Activated T-helper 1 cell treated with anti-CD3 and anti-CD28 coated beads, Interleukin-12 subunit alpha, Interleukin-12 subunit beta, Interleukin-2, Interleukin-4 antibody, amounts not matched to agents 30 ng/mL and 10 ng/mL and 1 ng/mL, durations not matched to agents 14 hours and 24 hours and 36 hours (primary cell): ENCODE measurements at regions not wholly inside any gene's neighbourhood (a gene's known extent, or its start where the extent isn't known, plus 50 kb on each side); places are given as distances from the start of the nearest gene placed in this dataset.

Source experiments
- DNase-seq: peaks from one replicate; pipeline ENCODE4 v3.0.0; 2021; ENCODE audit warnings: low spot score
- H3K27ac Mint-ChIP-seq: one replicate; pipeline ENCODE4 v1.8.0; 2021; ENCODE audit warnings: mild to moderate bottlenecking, mixed read lengths
- H3K27me3 Mint-ChIP-seq: one replicate; pipeline ENCODE4 v1.8.0; 2022; ENCODE audit warnings: mild to moderate bottlenecking, moderate library complexity, mixed read lengths; ENCODE audit not compliant: insufficient read depth
- H3K36me3 Mint-ChIP-seq: one replicate; pipeline ENCODE4 v1.8.0; 2021; ENCODE audit warnings: low read depth, mixed read lengths
- H3K4me1 Mint-ChIP-seq: one replicate; pipeline ENCODE4 v1.8.0; 2021; ENCODE audit warnings: low read depth, mixed read lengths
- H3K4me3 Mint-ChIP-seq: one replicate; pipeline ENCODE4 v1.8.0; 2021; ENCODE audit warnings: mild to moderate bottlenecking, moderate library complexity, mixed read lengths
- H3K9me3 Mint-ChIP-seq: one replicate; pipeline ENCODE4 v1.8.0; 2021; ENCODE audit warnings: mixed read lengths
- intact Hi-C: fragments of 100-400 bp; cut with micrococcal nuclease; formaldehyde crosslinking; loops from one replicate; pipeline ENCODE4 v1.15.1; 2024

DNA sequence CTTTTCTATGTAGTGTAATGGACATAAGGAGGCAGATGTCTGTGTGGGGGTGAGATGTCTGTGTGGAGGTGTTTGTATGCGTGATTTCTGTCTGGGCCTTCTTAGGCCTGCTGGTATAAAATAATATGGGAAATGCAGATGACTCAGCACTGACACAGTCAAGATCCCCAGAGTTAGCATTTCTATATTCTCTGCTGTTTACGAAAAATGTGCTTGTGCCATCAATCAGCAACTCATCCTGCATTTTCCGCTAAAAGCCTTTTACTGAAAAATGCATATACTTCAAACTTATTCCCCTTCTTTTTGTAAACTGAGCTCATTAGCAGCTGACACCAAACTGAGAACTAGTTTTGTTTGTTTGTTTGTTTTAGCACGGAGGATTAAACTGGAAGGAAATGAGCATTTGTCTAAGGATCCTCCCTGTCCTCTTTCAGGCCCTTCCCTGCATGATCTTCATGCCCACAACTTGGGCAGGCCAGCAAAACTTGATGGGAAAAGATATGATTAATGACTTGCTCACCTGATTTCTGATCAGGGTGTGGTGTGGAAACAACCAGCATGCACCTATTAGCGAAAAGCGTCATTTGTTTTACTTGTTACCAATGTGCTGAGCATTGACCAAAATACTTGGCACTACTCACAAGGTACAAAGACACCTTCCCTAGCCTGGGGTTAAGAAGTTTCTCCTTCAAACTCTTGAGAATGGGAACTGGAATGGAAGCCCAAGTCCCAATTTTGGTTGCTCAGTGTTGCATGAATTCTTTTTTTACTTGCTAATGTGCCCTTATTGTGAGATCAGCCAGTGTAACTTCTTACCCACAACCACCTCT lies 77.4 kb downstream of the NDUFS5 start:
- no peak overlapping the region for H3K27ac Mint-ChIP-seq
- intact Hi-C loops, result loop anchor here (2.0 to 10.0 kb wide), 2 partner anchors 79 to 611 kb away; no protein-coding TSS in a partner anchor
- peak overlapping the region; percentile 60 for H3K4me3 Mint-ChIP-seq

DNA sequence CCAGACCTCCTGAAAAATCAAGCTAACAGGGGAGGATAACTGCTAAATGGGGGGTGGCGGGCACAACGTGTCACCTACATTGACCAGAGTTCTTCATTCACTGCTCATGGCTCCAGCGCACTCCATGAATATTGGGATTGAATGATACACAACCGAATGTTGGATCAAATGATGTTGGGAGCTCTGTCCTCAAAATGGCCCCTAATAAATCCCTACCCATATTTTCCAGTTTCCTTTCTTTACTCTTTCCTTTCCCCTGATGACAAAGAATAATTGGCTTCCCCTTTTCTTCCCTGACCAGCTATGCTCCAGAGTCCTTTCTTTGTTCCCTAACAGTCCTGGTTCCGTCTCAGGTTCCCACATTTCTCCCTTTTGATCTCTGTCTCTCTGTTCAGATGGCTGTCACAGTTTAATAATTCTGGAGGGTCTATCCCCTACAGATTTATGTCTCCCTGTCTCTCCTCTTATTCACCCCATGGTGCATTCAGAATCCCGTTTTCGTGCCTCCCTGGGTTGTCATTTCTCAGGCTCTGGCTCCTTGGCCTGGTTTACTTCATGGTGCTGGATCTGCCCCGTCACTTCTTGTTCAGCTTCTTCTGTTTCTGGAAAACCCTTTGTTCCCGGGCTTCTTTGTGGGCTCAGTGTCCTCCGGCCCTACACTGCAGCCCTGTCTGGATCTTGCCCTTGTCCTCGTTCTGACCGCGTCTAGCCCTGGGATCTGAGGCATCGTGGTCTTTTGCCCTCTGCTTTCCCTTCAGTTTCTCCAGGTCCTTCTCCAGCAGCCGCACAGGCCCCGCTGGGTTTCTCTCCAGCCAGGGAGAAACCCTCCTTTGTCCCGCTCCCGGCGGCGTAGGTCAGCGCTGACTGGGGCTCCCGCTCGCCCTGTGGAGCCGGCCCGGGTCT lies 78.3 kb downstream of the NDUFS5 start:
- Mint-ChIP-seq H3K27ac (no peak overlapping the region), H3K4me1 (peaks cover 28% of the 10 kb centered on the region), H3K27me3 (peaks cover 8% of the 10 kb centered on the region), H3K36me3 (no peaks in the 10 kb centered on the region), H3K9me3 (no peaks in the 10 kb centered on the region), H3K4me3 (peak overlapping the region; percentile 60)
- intact Hi-C loops, result loop anchor here (10.0 kb wide), 1 partner anchor 610 kb away; no protein-coding TSS in a partner anchor
- DNase-seq, result no peak

More for the DNA sequence above, 77.4 kb downstream of the NDUFS5 start:
- H3K27me3 Mint-ChIP-seq, result peaks cover 8% of the 10 kb centered on the region
- DNase-seq, result no peak
- H3K9me3 Mint-ChIP-seq, result no peaks in the 10 kb centered on the region
- peaks cover 32% of the 10 kb centered on the region for H3K4me1 Mint-ChIP-seq
- H3K36me3 Mint-ChIP-seq, result no peaks in the 10 kb centered on the region

DNA sequence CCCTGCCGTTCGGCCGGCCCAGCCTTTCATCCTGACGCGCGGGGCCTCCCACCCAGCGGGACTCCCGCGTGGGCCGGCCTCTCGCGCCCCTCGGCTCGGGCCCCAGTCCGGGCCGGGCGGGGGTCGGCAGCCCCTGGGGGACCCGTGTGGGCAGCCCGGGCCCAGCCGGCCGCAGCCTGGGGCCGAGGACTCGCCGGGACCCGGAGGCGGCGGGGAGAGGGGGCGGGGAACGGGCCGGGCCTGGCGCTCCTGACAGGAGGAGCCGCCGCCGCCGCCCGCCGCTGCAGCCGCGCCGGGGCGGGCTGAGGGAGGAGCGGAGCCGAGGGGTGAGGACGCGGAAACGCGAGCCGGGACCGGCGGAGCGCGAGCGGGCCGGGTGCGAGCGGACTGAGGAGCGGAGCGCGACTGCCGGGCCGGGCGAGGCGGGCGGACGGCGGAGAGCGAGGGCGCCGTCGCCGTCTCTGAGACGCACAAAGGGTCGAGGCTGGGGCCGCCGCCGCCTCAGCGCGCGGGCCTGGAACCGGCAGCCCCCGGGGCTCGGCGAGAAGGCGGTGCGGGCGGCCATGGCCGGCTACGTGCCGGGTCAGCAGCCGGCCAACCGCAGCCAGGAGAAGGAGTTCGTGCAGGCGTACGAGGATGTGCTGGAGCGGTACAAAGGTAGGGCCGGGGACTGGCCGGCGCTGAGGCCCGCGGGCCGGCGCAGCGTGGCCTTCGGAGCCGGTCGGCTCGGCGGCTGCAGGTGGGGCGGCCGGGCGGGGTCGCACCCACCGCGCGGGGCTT lies 79.1 kb downstream of the NDUFS5 start:
- Mint-ChIP-seq H3K9me3 (no peaks in the 10 kb centered on the region), H3K36me3 (no peaks in the 10 kb centered on the region), H3K27ac (no peak overlapping the region), H3K4me3 (peak overlapping the region; percentile 52), H3K27me3 (peaks cover 8% of the 10 kb centered on the region), H3K4me1 (peaks cover 28% of the 10 kb centered on the region)
- peak; percentile 66 for DNase-seq
- intact Hi-C loops, result loop anchor here (10.0 kb wide), 1 partner anchor 610 kb away; no protein-coding TSS in a partner anchor

DNA sequence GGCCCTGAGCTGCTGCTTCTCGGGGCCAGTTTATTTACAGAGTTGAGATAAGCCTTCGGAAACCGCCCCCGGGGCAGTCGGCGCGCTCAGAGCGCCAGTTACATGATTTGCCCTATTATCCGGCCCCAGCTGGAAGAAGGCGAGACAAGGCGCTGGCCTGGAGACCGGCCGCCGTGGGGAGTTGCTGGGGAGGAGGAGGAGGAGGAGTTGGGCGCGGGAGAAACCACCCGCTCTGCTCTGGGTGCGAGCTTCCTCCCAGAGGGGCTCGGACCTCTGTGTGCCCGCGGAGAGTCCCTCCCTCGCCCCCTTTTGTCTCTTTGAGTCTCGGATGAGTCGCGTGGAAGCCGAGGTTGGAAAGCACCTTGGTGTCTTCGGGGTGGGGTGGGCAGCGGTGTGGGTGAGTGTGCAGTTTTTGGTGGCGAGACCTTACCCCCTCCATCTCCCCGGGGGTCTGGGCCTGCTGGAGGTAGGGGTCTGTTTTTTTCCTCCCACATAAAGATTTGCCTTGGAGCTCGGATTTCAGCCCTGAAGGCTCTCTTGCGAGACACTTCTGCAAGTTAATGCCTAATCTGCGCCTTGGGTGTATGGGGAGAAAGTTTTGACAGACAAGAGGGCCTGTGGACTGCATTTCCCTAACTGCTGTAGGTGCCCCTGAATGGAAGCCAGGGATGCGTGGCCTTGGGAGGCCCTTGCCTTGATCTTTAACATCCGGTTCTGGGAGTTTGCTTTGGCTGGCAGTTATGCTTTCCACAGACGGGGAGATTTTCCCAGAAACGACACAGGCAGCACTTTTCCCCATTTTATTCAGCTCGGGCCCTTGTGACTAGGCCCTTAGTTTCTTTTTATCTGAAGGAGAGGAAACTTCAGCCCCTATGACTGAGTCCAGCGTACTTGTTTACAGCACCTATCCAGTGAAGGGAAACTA lies 80.0 kb downstream of the NDUFS5 start:
- Mint-ChIP-seq H3K36me3 (no peaks in the 10 kb centered on the region), H3K4me3 (no peak overlapping the region), H3K4me1 (peaks cover 28% of the 10 kb centered on the region), H3K9me3 (no peaks in the 10 kb centered on the region), H3K27ac (peak overlapping the region; percentile 31), H3K27me3 (peaks cover 8% of the 10 kb centered on the region)
- intact Hi-C loops, result loop anchor here (1.0 to 10.0 kb wide), 2 partner anchors 9 to 609 kb away; no protein-coding TSS in a partner anchor
- peak; percentile 5 for DNase-seq

DNA sequence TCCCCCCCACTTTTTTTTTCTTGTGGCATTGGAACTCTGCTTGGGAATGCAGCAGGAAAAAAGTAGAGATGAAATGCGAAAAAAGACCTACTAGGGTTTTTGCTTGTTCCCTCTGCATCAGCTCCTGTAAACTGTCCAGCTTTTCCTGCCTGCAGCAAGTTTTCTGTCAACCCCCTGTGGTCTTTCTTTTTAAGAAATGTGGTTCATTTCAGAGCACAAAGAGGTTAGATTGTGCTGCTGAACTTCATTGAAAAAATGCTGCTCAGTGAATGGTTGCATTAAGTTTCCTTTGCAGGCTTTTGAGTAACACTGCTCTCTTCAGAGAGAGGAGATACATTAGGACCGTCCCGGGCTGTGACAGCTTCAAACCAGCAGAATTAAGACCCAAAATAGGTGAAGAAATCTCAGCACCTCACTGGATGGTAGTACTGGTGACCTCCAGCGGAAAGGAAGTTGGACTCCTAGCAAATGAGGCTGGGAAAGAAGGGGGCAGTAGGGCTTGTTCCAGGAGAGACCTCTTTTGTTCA lies 80.7 kb downstream of the NDUFS5 start:
- Mint-ChIP-seq H3K9me3 (no peaks in the 10 kb centered on the region), H3K4me1 (peaks cover 28% of the 10 kb centered on the region), H3K4me3 (no peak overlapping the region), H3K27me3 (peaks cover 8% of the 10 kb centered on the region), H3K27ac (no peak overlapping the region), H3K36me3 (no peaks in the 10 kb centered on the region)
- intact Hi-C loops, result loop anchor here (1.0 to 10.0 kb wide), 2 partner anchors 8 to 608 kb away; no protein-coding TSS in a partner anchor
- no peak for DNase-seq

DNA sequence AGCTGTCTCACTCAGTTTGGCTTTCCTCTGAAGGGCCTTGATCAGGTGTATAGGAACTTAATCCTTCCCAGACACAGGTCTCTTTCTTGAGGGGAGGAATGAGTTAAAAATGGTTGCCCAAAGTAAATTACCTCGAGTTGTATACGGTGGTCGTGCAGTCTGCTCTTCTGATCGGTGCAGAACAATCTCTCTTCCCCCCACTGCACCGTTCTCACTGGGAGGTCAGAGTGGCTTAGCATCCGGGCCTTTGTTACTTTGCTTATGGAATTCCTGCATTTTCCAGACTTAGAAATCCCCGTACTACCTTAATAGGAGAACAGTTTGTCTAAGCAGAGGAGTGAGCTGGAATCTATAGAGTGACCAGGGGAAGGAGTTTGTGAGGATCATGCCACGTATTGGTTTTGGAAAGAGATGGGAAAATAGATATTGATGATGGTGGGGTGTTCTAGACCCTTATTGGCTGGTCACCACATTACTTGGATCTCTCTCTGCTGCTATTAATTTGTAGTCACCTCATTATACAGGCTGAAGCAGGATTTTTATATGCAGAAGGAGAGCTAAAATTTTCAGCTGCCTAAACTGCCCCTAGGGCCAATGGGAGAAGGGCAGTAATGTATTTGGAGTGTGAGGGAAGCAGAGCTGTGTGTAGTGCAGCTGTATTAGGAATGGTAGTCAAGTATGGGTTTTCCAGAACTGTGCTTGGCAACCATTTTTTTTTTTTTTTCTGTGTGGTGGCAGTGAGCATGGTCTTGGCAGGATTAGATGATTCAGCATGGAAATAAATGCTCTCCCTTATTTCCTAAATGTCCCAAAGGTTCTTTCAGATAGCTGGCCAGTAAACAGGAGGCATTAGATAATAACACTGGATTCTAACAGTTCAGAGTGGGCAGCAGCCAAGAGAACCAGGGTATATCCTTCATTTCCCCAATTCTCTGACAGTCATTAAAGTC lies 81.5 kb downstream of the NDUFS5 start:
- Mint-ChIP-seq H3K4me3 (no peak overlapping the region), H3K27ac (no peak overlapping the region), H3K36me3 (no peaks in the 10 kb centered on the region), H3K4me1 (peaks cover 21% of the 10 kb centered on the region), H3K9me3 (no peaks in the 10 kb centered on the region), H3K27me3 (peaks cover 8% of the 10 kb centered on the region)
- no peak for DNase-seq
- intact Hi-C loops, result loop anchor here (10.0 kb wide), 1 partner anchor 607 kb away; no protein-coding TSS in a partner anchor

GRCh38 chr1:39109644-39110043 lies 83.5 kb downstream of the NDUFS5 start:
- H3K4me1 Mint-ChIP-seq, result peaks cover 9% of the 10 kb centered on the region
- H3K4me3 Mint-ChIP-seq, result no peak overlapping the region
- H3K9me3 Mint-ChIP-seq, result no peaks in the 10 kb centered on the region
- intact Hi-C loops, result loop anchor here (10.0 kb wide), 1 partner anchor 605 kb away; no protein-coding TSS in a partner anchor
- no peaks in the 10 kb centered on the region for H3K36me3 Mint-ChIP-seq
- no peak overlapping the region for H3K27ac Mint-ChIP-seq
- DNase-seq, result no peak
- H3K27me3 Mint-ChIP-seq, result peaks cover 11% of the 10 kb centered on the region

GRCh38 chr1:39110325-39110851 lies 84.2 kb downstream of the NDUFS5 start:
- peaks cover 9% of the 10 kb centered on the region for H3K4me1 Mint-ChIP-seq
- DNase-seq, result no peak
- H3K36me3 Mint-ChIP-seq, result no peaks in the 10 kb centered on the region
- intact Hi-C loops, result no loop called here
- H3K27me3 Mint-ChIP-seq, result peaks cover 11% of the 10 kb centered on the region
- no peaks in the 10 kb centered on the region for H3K9me3 Mint-ChIP-seq
- no peak overlapping the region for H3K27ac Mint-ChIP-seq
- H3K4me3 Mint-ChIP-seq, result no peak overlapping the region

DNA sequence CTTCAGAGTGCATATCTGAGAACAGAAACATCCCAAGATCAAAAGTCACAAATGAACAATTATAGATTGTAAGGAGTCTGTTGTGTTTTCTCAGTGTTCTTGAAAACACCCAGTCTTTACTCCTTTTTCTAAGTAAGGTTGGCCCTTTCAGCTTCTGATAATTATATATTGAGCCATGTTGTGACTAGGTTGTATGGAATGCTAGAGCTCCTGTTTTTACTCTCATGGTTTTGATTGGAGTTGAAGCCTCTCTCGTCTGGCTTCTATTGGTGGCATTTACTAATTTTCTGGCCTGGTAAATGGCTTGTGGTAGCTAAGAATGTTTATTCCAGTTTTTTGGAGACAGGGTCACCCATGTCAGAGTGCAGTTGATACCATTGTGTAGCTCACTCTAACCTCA lies 84.7 kb downstream of the NDUFS5 start:
- Mint-ChIP-seq H3K4me3 (no peak overlapping the region), H3K9me3 (no peaks in the 10 kb centered on the region), H3K27me3 (peaks cover 11% of the 10 kb centered on the region), H3K27ac (no peak overlapping the region), H3K36me3 (no peaks in the 10 kb centered on the region), H3K4me1 (peaks cover 8% of the 10 kb centered on the region)
- no peak for DNase-seq
- intact Hi-C loops, result no loop called here

GRCh38 chr1:39113109-39113743 lies 87.1 kb downstream of the NDUFS5 start:
- no peak for DNase-seq
- Mint-ChIP-seq H3K36me3 (no peaks in the 10 kb centered on the region), H3K27me3 (peaks cover 7% of the 10 kb centered on the region), H3K27ac (no peak overlapping the region), H3K4me1 (peaks cover 5% of the 10 kb centered on the region), H3K4me3 (no peak overlapping the region), H3K9me3 (no peaks in the 10 kb centered on the region)
- intact Hi-C loops, result no loop called here
